ENCODE measurements at regions not wholly inside any gene's neighbourhood (a gene's known extent, or its start where the extent isn't known, plus 50 kb on each side); places are given as distances from the start of the nearest gene placed in this dataset.

GRCh38 chr2:240210198-240210965, 69.9 kb upstream of the OTOS start:
- TF ChIP-seq CTCF (IDR thresholded peaks at IDR 0.05; ENCODE audit: insufficient read depth, low read length, poor library complexity, severe bottlenecking) = no peak
- DNase-seq (ENCODE audit: extremely low read depth, insufficient read length) = no peak
- Histone ChIP-seq H3K27me3 (replicated peaks; ENCODE audit: control insufficient read depth, insufficient read depth, low read length) (no peaks in the 10 kb centered on the region), H3K4me3 (replicated peaks; ENCODE audit: low read depth, low read length) (no peak overlapping the region), H3K36me3 (ENCODE audit: control insufficient read depth, insufficient read depth, low read length) (no peaks in the 10 kb centered on the region)

- Histone ChIP-seq H3K27me3 (replicated peaks; ENCODE audit: control insufficient read depth, insufficient read depth, low read length) (no peaks in the 10 kb centered on the region), H3K4me3 (replicated peaks; ENCODE audit: low read depth, low read length) (no peak overlapping the region), H3K36me3 (ENCODE audit: control insufficient read depth, insufficient read depth, low read length) (no peaks in the 10 kb centered on the region)
- no peak for DNase-seq (ENCODE audit: extremely low read depth, insufficient read length)
- no peak for TF ChIP-seq CTCF (IDR thresholded peaks at IDR 0.05; ENCODE audit: insufficient read depth, low read length, poor library complexity, severe bottlenecking)
These were observed 70.6 kb upstream of the OTOS start for GRCh38 chr2:240211096-240211495.

DNA sequence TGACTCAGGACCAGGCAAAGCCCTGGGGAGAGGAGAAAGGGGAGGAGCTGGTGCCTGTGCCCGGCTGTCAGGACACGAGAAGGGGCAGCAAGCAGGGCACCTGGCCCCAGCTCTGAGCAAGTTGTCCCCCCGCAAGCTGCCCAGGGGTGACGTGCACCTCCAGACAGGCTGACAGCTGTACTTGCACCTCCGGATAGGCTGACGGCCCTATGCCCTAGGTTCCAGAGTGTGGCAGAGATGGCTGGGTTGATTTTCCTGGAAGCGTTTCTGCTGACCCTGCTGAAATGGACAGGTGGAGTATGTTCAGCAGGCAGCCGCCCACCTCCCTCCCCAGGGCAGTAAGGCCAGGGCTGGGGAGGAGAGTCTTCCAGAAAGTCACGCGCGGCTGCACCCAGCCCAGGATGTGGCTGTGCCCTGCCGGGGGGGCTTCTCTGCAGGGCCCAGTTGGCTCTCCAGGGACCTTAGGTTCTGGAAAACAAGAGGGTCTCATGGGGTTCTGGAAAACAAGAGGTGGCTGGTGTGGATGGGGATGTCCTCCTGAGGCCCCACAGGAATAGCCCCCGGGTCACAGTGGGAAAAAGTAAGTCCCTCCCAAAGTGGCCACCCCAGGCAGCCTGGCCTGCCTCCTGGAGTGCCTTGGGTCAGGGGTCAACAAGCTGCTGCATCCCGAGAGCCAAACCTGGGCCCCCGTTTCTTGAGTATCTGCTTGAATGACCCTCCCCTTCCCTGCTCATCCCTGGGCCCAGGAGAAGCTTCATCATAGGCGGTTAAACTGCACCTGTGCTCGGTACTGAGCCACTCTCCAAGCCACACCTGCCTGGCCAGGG, 71.4 kb upstream of the OTOS start:
- no peak overlapping the region for H3K4me3 ChIP-seq (replicated peaks; ENCODE audit: low read depth, low read length)
- no peak for DNase-seq (ENCODE audit: extremely low read depth, insufficient read length)
- H3K36me3 ChIP-seq (ENCODE audit: control insufficient read depth, insufficient read depth, low read length) = no peaks in the 10 kb centered on the region
- no peak for TF ChIP-seq CTCF (IDR thresholded peaks at IDR 0.05; ENCODE audit: insufficient read depth, low read length, poor library complexity, severe bottlenecking)
- no peaks in the 10 kb centered on the region for H3K27me3 ChIP-seq (replicated peaks; ENCODE audit: control insufficient read depth, insufficient read depth, low read length)

DNA sequence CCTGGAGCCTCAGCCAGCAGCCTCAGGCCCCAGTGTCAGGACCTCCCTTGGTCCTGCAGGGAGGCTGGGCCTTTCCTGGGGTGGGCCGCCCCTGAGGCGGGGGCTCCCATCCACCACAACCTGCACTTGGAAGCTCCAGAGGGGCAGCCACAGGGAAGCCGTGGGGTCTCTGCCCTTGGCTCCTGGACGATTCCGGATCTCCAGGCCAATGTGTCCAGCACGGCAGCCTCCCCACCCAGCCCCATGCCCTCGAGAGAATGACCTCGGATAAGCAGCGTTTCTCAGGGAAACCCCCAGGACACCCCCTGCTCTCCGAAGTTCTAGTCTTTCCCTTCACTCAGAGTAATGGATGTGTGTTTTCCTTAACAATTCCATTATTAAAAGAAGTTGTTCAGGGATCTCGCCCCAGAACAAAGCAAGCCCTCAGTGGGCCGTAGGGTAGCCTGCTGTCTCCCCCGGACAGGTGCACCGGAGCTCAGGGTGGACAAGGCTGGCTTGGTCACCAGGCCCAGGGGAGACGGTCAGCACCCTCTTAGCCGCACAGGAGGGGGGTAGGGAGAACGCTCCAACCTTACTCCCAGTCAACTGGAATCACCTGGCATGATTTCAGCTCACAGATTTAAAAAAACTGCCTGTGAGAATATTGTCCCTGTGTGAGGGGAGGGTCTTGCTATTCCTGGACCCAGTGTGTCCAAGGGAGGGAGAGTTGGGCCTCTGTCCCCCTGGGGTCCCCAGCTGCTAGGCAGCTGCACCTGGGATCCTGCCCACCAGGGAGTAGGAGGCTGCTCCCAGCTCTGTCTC, 72.2 kb upstream of the OTOS start:
- Histone ChIP-seq H3K36me3 (ENCODE audit: control insufficient read depth, insufficient read depth, low read length) (no peaks in the 10 kb centered on the region), H3K27me3 (replicated peaks; ENCODE audit: control insufficient read depth, insufficient read depth, low read length) (no peaks in the 10 kb centered on the region), H3K4me3 (replicated peaks; ENCODE audit: low read depth, low read length) (no peak overlapping the region)
- DNase-seq (ENCODE audit: extremely low read depth, insufficient read length) = no peak
- no peak for TF ChIP-seq CTCF (IDR thresholded peaks at IDR 0.05; ENCODE audit: insufficient read depth, low read length, poor library complexity, severe bottlenecking)

GRCh38 chr2:240213226-240213475, 72.7 kb upstream of the OTOS start:
- Histone ChIP-seq H3K36me3 (ENCODE audit: control insufficient read depth, insufficient read depth, low read length) (no peaks in the 10 kb centered on the region), H3K4me3 (replicated peaks; ENCODE audit: low read depth, low read length) (no peak overlapping the region), H3K27me3 (replicated peaks; ENCODE audit: control insufficient read depth, insufficient read depth, low read length) (no peaks in the 10 kb centered on the region)
- no peak for DNase-seq (ENCODE audit: extremely low read depth, insufficient read length)
- TF ChIP-seq CTCF (IDR thresholded peaks at IDR 0.05; ENCODE audit: insufficient read depth, low read length, poor library complexity, severe bottlenecking) = no peak

Measured in GM06990 (cell line).